SU-DHL-6 (cell line): ENCODE measurements at regions not wholly inside any gene's neighbourhood (a gene's known extent, or its start where the extent isn't known, plus 50 kb on each side); places are given as distances from the start of the nearest gene placed in this dataset.

Experiments
- H2AFZ ChIP-seq: fragments of 200-600 bp; sonication (generic); 2 replicates; pipeline ENCODE4 v1.6.1; 2014; ENCODE audit warnings: low read depth, mild to moderate bottlenecking, moderate library complexity, mixed read lengths, antibody characterized with exemption, low read length; ENCODE audit not compliant: severe bottlenecking
- H3F3A ChIP-seq: fragments of 200-600 bp; shearing (Covaris generic); 2 replicates; pipeline ENCODE4 v1.6.0; 2016; ENCODE audit warnings: antibody characterized with exemption, mild to moderate bottlenecking; ENCODE audit not compliant: insufficient read depth
- H3K27ac ChIP-seq: fragments of 200-600 bp; sonication (generic); 2 replicates; pipeline ENCODE4 v1.5.1; 2016; ENCODE audit warnings: low read depth, mild to moderate bottlenecking, low read length, moderate library complexity, mixed read lengths
- H3K27me3 ChIP-seq: fragments of 200-600 bp; sonication (generic), shearing (Covaris generic); 2 replicates; pipeline ENCODE4 v1.6.0; 2014; ENCODE audit warnings: mild to moderate bottlenecking, low read length
- H3K36me3 ChIP-seq: fragments of 200-600 bp; sonication (generic); 2 replicates; pipeline ENCODE4 v1.6.1; 2014; ENCODE audit warnings: mild to moderate bottlenecking, low read length, mixed read lengths
- H3K4me2 ChIP-seq: fragments of 300-600, 200-600 bp; shearing (Covaris generic), sonication (generic); 2 replicates; pipeline ENCODE4 v1.6.0; 2014; ENCODE audit warnings: low read length, low read depth, mild to moderate bottlenecking; ENCODE audit not compliant: poor library complexity, severe bottlenecking
- H3K4me3 ChIP-seq: fragments of 200-600 bp; sonication (generic); 2 replicates; pipeline ENCODE4 v1.5.1; 2014; ENCODE audit warnings: antibody characterized with exemption, low read length, mild to moderate bottlenecking, mixed read lengths; ENCODE audit not compliant: insufficient read depth, poor library complexity, severe bottlenecking
- H3K79me2 ChIP-seq: fragments of 200-600 bp; sonication (generic); 2 replicates; pipeline ENCODE4 v1.6.1; 2014; ENCODE audit warnings: mild to moderate bottlenecking, low read length, moderate library complexity; ENCODE audit not compliant: insufficient read depth
- H3K9ac ChIP-seq: fragments of 200-600 bp; sonication (generic); 2 replicates; pipeline ENCODE4 v1.7.0; 2014; ENCODE audit warnings: mild to moderate bottlenecking, low read length
- H3K9me2 ChIP-seq: fragments of 200-600 bp; sonication (generic); replicated peaks from 2 replicates; pipeline ENCODE4 v1.6.1; 2014; ENCODE audit warnings: low read length; ENCODE audit not compliant: insufficient read depth
- H3K9me3 ChIP-seq: fragments of 200-600 bp; sonication (generic); 2 replicates; pipeline ENCODE4 v1.6.1; 2014; ENCODE audit warnings: low read length, mixed read lengths; ENCODE audit not compliant: insufficient read depth
- H4K20me1 ChIP-seq: fragments of 200-600 bp; sonication (generic); 2 replicates; pipeline ENCODE4 v1.6.1; 2014; ENCODE audit warnings: low read depth, mild to moderate bottlenecking, antibody characterized with exemption, low read length, moderate library complexity, mixed read lengths
- CTCF ChIP-seq: fragments of 200-600 bp; sonication (generic); IDR thresholded peaks from one replicate; pipeline ENCODE4 v1.5.1; 2017; ENCODE audit warnings: antibody characterized with exemption, mild to moderate bottlenecking, low read length, moderate library complexity; ENCODE audit not compliant: insufficient read depth, poor library complexity, severe bottlenecking
- EZH2phosphoT487 ChIP-seq: fragments of 200-600 bp; sonication (generic), shearing (Covaris generic); conservative IDR thresholded peaks from 2 replicates; pipeline ENCODE4 v1.6.1; 2018; ENCODE audit warnings: mild to moderate bottlenecking, antibody characterized with exemption, low read length, moderate library complexity, mixed read lengths

GRCh38 chr14:84622357-84622756, 907.6 kb upstream of the FLRT2 start:
- no peaks in the 10 kb centered on the region for H3K79me2 ChIP-seq
- H3K9ac ChIP-seq = no peak overlapping the region
- H3K4me3 ChIP-seq = no peak overlapping the region
- no peak overlapping the region for H3K4me2 ChIP-seq
- TF ChIP-seq CTCF (no peak), EZH2phosphoT487 (no peak)
- H3K36me3 ChIP-seq = no peaks in the 10 kb centered on the region
- H3F3A ChIP-seq = no peaks in the 10 kb centered on the region
- no peak overlapping the region for H2AFZ ChIP-seq
- H3K9me3 ChIP-seq = no peaks in the 10 kb centered on the region
- no peaks in the 10 kb centered on the region for H3K27me3 ChIP-seq
- no peaks in the 10 kb centered on the region for H3K9me2 ChIP-seq
- H4K20me1 ChIP-seq = 0 out of 2 replicates have a peak, but pooled peaks cover 3% of the 10 kb centered on the region
- H3K27ac ChIP-seq = no peak overlapping the region

GRCh38 chr14:84643446-84643845, 886.5 kb upstream of the FLRT2 start:
- Histone ChIP-seq H3K9me3 (no peaks in the 10 kb centered on the region), H3K27me3 (no peaks in the 10 kb centered on the region), H3F3A (no peaks in the 10 kb centered on the region), H2AFZ (no peak overlapping the region), H3K9me2 (no peaks in the 10 kb centered on the region), H3K4me2 (no peak overlapping the region), H3K79me2 (no peaks in the 10 kb centered on the region), H4K20me1 (no peaks in the 10 kb centered on the region), H3K4me3 (no peak overlapping the region), H3K36me3 (no peaks in the 10 kb centered on the region), H3K9ac (no peak overlapping the region), H3K27ac (no peak overlapping the region)
- TF ChIP-seq CTCF (no peak), EZH2phosphoT487 (no peak)

GRCh38 chr14:84646786-84647500, 883.0 kb upstream of the FLRT2 start:
- Histone ChIP-seq H3K27ac (no peak overlapping the region), H3F3A (no peaks in the 10 kb centered on the region)

More at GRCh38 chr14:84646786-84647500, 883.0 kb upstream of the FLRT2 start:
- H3K36me3 ChIP-seq = no peaks in the 10 kb centered on the region
- no peaks in the 10 kb centered on the region for H3K9me2 ChIP-seq
- no peak overlapping the region for H3K9ac ChIP-seq
- no peaks in the 10 kb centered on the region for H3K9me3 ChIP-seq
- H2AFZ ChIP-seq = no peak overlapping the region
- H3K79me2 ChIP-seq = no peaks in the 10 kb centered on the region
- TF ChIP-seq EZH2phosphoT487 = no peak
- TF ChIP-seq CTCF = no peak
- H3K27me3 ChIP-seq = no peaks in the 10 kb centered on the region
- H3K4me3 ChIP-seq = no peak overlapping the region
- H4K20me1 ChIP-seq = no peaks in the 10 kb centered on the region
- no peak overlapping the region for H3K4me2 ChIP-seq
